Vagina (tissue), 2 donors: ENCODE measurements at regions not wholly inside any gene's neighbourhood (a gene's known extent, or its start where the extent isn't known, plus 50 kb on each side); places are given as distances from the start of the nearest gene placed in this dataset.

ENCODE experiments used
- CTCF ChIP-seq, 3 experiments: fragments of 450-650 bp in 2 of 3; fragments of 200-600 bp in 1 of 3; sonication (generic) in 1 of 3; IDR thresholded peaks; one replicate each; pipeline ENCODE4 v1.5.1; 2017 to 2019; ENCODE audit warnings: antibody characterized with exemption in 3 of 3, mild to moderate bottlenecking in 2 of 3, moderate library complexity in 2 of 3
- POLR2A ChIP-seq, 2 donors: fragments of 450-650 bp; IDR thresholded peaks; one replicate each; pipeline ENCODE4 v1.6.1; 2017; ENCODE audit warnings: antibody characterized with exemption in 2 of 2, mild to moderate bottlenecking in 2 of 2, moderate library complexity in 2 of 2
- POLR2AphosphoS5 ChIP-seq, 2 donors: sonication (generic); formaldehyde crosslinking; IDR thresholded peaks; one replicate each; pipeline ENCODE4 v1.9.0; 2017; ENCODE audit warnings: antibody characterized with exemption in 2 of 2, mild to moderate bottlenecking in 2 of 2, low read depth in 1 of 2; ENCODE audit not compliant: insufficient read depth in 1 of 2

- no peak for TF ChIP-seq CTCF (IDR thresholded peaks at IDR 0.05)
- no peak for TF ChIP-seq POLR2AphosphoS5 (IDR thresholded peaks at IDR 0.05; ENCODE audit: insufficient read depth in 1 of 2, low read depth in 1 of 2)
- no peak for TF ChIP-seq POLR2A (IDR thresholded peaks at IDR 0.05)
Measured at GRCh38 chr2:57758686-57759085, 287.9 kb upstream of the VRK2 start.
